Left renal cortex interstitium (tissue), 4 donors: ENCODE measurements at regions not wholly inside any gene's neighbourhood (a gene's known extent, or its start where the extent isn't known, plus 50 kb on each side); places are given as distances from the start of the nearest gene placed in this dataset.

Source experiments
- DNase-seq, 4 donors: peaks; one replicate each; pipeline ENCODE4 v3.0.0-alpha.2; 2013; ENCODE audit warnings: low read depth in 4 of 4, low spot score in 2 of 4, missing footprints in 1 of 4

DNA sequence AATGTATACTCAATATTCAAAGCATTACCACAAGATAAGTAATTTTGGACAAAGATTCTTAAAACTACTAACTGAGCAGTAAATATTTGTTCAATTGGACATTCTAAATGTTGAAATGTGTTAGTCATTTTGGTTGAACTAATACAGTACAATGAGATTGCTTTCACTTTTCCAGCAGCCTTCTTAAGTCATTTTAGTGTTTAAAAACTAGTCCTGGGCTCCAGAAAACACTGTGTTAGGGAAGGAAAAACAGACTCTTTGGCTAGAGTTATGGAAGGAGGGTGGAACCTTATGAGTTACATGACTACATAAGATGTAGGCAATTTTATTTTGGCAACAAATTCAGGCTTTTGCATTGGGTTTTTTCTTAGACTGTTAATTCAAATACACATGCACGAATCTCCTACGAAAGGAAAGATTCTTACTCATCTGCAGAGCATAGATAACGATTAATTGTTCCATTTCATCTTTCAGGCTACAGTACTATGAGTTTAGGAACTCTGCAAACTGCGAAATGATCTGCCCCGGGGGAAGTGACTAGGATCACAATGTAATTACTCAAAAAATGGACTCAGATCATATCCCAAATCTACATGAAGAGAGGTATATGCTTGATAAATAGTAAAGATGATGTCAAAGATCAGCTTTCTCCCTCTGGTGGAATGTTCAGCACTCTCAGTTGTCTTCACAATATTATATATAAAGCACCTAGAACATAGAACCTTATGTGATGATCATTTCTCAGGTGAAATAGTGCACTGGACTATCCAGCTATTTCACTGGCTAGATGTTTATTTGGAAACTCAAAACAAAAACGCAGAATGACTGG, 492.8 kb upstream of the MDFIC2 start:
- no peak for DNase-seq

DNA sequence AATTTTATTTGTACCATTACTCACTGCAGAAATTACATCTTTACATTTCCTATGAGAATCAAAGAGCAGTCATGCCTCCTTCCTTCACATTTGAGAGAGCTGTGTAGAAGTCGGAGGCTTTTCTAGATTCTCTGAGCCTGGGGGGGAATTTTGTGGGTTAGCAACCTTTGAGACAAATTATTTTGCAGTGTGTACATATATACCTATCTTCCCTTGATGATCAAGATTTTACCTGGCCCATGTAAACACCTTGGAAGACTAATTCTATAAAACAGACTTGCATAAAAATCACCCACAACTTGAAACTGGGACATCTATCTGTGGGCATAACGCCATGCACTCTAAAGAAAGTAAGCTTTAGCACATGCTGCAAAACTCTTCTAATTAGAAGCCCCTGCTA, 491.5 kb upstream of the MDFIC2 start:
- no peak for DNase-seq

DNA sequence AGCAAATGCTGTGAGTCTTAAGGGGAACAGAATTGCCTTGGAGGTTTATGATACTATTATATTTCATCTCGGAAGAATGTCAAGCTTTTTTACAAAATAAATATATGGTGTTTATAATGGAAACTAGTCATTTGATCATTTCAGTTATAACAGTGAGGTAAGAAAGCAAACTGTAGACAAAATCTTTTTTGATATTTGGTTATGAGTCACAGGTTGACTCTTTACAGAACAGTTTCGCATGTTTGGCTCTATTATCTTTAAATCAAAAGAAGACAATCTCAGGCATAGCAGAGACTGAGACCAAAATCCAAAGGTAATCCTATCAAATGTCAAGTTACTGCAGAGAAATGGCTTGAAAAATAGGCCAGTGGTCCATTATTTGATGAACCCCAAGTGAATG, 490.9 kb upstream of the MDFIC2 start:
- DNase-seq: no peak

DNA sequence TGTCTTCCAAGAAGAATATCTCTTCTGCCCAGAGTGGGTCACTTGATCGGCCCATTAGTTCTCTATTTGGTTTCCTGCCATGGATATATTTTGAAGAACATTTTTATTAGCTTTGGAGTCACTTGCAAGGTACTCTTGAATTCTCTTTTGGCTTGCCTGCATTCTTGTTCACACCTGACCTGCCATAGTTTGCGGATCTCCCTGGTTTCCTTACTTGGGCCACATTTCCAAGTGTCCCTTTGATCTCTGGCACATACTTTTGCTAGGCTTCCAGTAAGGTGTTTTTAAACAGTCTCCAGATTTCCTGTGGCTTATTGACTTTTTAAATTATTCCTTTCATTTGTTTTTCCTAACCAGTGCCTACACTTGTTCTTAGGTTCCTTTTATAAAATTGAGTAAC, 488.5 kb upstream of the MDFIC2 start:
- DNase-seq: no peak

DNA sequence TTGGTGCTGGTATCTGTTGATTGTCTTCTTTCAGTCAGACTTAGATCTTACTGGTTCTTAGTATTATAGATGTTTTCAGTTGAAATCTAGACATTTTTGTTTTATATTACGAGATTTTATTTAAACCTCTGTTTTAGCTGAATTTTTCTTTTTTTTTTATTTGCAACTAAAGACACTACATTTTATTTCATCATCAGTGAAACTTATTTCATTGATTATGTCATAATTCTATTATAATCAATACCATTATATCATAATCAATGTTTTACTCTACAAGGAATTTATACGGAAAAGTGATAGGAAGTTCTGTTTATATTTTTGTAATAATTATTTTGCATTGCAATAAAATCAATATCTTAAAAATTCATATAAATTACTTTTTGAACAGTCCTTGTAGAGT, 477.4 kb upstream of the MDFIC2 start:
- DNase-seq: no peak

DNA sequence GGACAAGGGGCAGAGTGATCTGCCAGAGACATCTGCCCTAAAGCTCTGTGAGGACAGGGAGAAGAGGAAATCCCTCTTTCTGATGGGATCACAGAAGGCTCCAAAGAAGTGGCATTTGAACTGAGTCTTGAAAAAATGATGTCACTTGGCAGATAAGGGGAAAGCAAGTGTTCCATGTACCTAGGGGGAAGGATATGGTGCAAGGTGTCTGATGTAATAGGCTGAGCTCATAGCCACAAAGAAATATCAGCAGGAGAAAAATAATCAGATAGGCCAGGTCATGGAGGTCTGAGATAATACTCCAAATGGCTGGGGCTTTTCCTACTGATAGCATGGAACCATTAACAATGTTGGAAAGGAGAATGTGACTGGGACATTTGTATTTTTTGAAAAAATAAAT, 468.4 kb upstream of the MDFIC2 start:
- DNase-seq: no peak

DNA sequence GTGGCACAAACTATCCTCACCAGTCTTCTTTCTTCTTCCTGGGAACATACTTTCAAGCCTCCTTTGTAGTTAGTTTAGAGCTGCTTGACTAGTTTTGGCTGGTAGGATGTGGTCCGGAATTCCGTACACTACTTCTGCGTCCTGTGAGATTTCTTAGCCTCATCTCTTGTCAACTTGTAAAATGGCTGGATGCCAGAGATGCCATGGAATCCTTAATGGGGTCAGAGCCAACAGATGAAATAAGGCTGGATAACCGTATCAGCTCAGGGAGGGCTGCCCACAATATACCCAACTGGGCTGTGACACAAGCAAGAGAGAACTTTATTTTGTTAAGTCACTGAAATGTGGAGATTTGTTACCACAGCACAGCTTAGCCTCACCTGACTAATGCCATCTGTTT, 466.9 kb upstream of the MDFIC2 start:
- no peak for DNase-seq

DNA sequence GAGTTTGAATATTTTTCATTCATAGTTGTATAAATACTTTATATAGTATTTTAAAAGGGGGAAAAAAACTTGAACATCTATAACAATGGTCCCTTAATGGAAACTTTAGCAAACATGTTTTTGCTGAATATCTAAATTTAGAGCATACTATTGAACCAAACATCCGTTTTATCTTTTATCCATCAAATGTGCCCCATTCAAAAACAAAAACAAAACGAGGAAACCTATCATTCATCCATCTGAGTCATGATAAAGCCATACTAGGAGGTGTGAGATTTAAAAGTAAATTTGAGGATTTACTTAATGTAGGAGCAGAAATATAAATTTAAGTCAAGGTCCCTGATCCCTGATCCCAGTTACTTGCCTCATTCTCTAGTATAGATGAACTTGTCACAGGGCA, 463.6 kb upstream of the MDFIC2 start:
- no peak for DNase-seq

DNA sequence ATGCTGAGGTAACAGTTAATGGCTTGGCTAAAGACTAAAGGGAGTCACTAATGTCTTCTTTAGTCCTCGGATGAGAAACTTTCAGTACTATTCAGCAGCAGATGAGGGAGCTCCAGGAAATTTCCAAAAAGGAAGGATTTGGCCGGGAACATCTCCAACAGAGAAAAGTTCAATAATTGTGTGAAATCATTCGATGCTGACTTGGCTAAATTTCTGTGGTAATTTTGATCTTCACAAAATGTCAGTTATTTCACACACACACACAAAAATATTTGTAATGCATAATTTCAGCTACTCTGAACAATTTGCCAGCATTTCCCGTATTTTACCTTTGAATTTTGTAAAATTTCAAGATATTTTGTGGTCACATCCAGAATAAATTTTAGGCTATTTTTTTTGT, 462.8 kb upstream of the MDFIC2 start:
- no peak for DNase-seq

DNA sequence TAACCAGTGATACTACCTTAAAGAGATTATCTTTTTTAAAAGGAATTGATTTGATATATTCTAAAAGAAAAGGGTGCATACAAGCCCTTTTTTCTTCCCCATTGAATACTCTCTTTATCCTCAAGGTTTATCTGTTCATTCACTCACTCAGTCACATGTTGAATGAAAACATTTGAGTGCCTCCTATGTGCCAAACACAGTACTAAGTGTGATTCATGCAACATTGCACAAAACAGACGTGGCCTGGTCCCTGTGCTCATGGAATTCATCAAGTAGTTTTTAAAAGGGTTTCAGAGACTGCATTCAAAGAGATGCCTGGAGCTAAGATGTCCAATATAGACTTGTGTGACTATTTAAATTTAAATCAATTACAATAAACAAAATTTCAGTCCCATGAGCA, 462.2 kb upstream of the MDFIC2 start:
- DNase-seq: no peak

DNA sequence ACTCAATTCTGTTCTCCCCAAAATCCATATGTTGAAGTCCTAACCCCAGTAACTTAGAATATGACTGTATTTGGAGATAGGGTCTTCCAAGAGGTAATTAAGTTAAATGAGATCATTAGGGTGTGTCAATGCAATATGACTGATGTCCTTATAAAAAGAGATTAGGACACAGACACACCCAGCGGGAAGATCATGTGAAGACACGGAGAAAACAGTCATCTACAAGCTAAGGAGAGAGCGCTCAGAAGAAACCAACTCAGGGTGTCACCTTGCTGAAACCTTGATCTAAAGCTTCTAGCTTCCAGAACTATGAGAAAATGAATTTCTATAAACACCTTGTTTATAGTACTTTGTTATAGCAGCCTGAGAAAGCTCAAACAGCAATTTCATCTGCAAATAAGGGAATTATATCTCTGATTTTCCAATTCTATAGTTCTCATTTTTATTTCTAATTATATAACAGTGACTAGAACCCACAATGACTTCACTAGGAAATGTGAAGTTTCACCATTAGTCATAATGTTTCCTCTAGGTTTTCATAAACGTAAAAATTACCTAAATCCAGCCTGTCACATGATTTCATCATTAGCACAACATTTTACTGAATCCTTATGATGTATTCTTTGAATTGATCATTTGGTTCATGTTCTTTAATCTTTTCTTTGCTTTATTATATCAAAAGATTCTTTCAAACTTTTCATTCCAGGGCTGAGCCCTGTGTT, 459.1 kb upstream of the MDFIC2 start:
- DNase-seq: no peak

DNA sequence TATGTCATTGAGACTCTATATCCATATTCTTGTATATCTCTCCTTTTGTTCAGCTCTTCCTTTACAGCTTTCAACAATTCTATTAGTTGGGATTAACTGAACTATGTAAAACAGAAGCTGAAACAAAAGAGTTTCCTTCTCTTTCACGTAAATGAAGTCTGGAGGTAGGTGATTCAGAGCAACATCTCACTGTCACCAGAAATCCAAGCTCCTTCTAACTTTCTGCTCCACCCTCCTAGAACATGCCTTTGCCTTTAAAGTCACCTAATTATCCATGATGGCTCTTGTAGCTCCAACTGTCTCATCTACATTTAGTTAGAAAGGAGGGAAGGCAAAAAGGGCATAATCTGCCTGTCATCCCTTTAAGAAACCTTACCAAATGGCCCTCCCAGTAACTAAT, 458.2 kb upstream of the MDFIC2 start:
- DNase-seq: no peak

DNA sequence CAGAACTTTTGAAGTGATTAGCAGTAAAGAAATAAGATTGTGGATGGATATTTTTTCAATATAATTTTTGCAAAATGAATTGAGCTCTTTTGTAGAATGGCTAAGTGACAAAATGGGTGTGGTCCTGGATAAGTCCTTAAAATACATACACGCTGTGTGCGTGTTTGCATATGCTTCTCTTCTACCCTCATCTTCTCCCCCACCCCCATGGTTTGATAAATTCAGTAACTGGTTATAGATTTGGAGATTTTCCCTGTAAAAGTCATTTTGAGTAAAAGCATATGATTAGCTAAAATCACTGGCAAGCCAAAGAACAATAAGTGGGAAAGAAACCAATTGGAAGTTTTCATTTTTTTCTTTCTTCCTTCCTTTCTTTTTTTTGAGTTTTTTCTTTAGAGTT, 453.9 kb upstream of the MDFIC2 start:
- DNase-seq: no peak

DNA sequence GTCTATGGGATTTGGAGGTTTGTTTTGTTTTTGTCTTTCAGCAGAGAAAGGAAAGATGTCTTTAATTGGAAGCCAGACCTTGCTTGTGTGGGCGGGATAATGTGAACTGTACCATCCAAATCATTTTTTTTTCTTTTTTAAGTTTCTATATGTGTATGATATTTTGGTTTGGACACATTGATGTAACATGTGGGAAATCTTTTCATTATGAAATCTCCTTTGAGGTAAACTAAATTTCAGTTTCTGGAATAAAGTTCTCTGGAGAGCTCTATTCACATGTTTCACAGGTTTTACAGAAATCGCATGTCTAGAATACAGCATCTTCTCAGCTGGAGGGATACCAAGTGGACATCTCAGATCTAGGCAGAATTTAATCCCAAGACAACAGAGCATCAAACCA, 451.5 kb upstream of the MDFIC2 start:
- DNase-seq: no peak

DNA sequence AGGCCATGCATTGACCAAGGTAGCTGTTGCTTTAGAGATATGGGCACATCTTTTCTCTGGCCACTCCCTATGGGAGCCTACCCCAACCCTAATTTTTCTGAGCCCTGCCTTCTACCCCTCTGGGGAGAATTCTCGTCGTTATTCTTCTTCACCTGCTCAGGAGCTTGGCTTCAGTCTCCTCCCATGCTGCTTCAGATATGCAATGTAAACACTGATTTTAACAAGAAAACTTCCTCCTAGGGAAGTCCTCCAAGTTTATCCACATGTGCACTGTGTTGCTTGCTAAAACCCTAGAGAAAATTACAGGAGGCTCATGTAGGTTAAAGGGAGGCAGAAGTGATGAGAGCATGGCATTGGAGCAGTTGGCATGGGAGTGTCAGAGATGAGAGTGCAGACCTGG, 445.2 kb upstream of the MDFIC2 start:
- no peak for DNase-seq

DNA sequence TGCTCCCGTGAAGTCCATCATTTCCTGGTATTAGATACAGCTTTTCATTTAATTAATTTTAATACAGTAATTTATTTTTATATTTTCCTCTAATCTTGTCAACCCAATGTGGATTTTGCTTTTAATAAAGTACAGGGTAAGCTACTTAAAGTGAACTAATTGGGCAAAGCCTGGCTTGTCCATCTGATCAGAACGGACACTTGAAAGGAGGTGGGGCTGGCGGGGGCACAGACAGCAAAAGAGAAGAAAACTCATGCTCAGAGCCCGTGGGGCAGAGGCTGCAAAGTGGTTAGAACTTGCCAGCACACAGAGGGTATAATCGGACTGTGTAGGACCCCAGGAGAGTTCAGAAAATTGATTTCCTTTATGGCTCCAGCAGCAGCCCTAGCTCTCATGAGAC, 443.1 kb upstream of the MDFIC2 start:
- DNase-seq: no peak

DNA sequence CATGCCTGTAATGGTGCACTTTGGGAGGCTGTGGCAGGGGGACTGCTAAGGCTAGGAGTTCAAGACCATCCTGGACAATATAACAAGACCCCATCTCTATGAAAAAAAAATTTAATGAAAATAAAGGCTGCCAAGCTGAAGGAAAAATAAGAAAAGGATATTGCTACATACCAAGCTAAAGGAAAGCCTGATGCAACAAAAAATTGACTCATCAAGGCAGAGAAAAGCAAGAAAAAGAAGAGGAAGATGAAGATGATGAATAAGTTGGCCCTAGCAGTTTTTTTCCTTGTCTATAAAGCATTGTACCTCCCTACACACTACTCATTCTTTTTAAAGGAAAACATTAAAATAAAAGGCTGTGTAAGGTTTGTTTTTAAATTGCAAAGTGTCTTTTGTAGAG, 441.9 kb upstream of the MDFIC2 start:
- no peak for DNase-seq

DNA sequence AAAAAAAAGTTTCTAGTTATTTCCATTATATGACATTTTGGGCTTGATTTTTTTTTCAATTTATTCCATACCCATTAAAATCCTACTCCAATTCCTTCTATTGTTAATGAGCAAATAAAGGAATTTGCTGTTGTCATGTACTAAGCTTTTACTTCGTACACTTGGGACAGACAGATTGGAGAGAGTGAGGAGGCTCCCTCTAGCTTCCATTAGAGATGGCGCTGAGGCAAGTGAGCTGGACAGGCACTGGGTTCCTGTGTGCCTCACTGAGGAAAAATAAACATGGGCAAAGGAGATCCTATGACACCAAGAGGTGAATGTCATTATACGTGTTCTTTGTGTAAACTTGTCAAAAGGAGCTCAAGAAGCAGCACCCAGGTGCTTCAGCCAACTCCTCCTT, 441.1 kb upstream of the MDFIC2 start:
- no peak for DNase-seq

DNA sequence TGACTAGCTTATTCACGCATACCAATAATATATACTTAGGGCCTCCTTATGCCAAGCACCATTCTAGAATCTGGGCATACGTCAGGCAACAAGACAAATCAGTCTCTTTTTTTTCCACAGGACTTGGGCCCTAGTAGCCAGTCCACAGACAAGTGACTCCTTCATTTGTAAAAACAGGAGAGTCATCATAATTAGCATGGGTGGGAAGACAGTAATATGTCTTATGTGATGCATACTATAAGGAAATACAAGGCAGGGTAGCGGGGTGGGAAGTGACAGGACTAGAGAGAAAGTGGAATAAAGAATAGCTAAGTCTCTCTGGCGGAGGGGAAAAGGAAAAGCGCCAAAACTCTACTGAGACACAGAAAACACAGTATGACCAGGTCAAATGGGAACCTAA, 439.6 kb upstream of the MDFIC2 start:
- no peak for DNase-seq

DNA sequence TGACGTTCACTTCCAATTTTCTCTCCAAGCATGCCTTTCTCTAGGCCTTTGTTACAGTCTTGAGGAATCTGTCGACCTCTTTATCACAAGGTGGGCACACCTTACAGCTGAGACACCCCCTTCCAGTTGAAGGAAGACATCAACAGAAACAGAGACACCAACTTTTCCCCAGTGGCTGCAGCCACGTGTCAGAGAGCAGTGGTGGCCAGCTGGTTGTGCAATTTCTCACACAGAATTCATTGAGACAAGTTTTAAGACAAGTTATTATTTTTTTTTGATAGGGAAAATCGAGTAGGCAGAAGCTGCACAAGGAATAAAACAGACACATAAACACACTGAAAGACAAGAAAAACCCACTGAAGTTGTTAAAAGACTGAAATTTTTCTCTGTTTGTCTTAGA, 436.7 kb upstream of the MDFIC2 start:
- DNase-seq: no peak

DNA sequence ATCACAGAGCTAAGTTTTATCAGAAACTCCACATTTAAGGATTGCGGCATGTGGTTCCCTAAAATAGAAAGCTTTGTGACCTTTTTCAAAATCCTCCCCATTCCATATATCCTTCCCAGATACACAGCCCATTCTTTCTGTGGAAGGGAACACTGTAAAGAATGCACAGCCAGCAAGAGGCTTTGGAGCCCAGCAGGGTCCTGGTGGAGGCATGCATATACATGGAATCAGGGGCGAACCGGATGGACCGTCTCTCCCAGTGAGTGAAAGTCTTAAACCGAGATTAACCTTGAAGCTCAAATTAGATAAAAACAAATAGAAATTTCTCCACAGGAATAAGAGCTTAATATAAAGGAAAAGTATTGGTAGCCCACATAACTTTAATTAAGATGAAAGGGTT, 436.2 kb upstream of the MDFIC2 start:
- no peak for DNase-seq

DNA sequence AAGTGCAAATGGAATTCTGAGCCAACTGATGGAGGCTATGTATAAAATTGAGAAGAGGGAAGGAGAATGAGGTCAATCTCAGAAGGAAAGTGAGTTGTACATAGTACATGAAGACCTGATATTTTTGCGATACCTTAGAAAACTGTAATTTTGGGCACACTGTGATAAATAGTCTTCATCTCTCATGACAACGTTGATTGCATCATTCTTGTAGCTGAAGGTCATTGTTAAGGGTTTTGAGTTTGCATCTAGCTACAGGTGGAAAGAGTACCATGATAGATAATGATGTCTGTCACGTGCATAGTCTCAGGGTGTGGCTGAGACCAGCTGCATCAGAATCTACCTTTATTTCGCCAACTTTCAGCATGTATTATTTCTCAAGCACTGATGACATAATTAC, 435.4 kb upstream of the MDFIC2 start:
- DNase-seq: no peak
